MG63 (cell line): ENCODE measurements at regions not wholly inside any gene's neighbourhood (a gene's known extent, or its start where the extent isn't known, plus 50 kb on each side); places are given as distances from the start of the nearest gene placed in this dataset.
"Not testable (repeated sequence)": the region's sequence is repeated elsewhere in the genome, so short reads cannot be mapped to it uniquely, and the experiment has no call there.

Experiments used
- DNase-seq: peaks from one replicate; pipeline ENCODE4 v3.0.0-alpha.2; 2020
- H3K27me3 ChIP-seq: fragments of 250-450 bp; sonication (Bioruptor Pico); 2 replicates; pipeline ENCODE4 v1.5.1; 2020; ENCODE audit warnings: mild to moderate bottlenecking, moderate library complexity
- H3K36me3 ChIP-seq: fragments of 250-450 bp; sonication (Bioruptor Pico); 2 replicates; pipeline ENCODE4 v1.5.1; 2020; ENCODE audit warnings: mild to moderate bottlenecking, moderate library complexity
- H3K4me3 ChIP-seq: fragments of 250-450 bp; sonication (Bioruptor Pico); 2 replicates; pipeline ENCODE4 v1.5.1; 2020; ENCODE audit warnings: mild to moderate bottlenecking, moderate library complexity
- H3K9me3 ChIP-seq: fragments of 250-450 bp; sonication (Bioruptor Pico); 2 replicates; pipeline ENCODE4 v1.5.1; 2020; ENCODE audit warnings: mild to moderate bottlenecking, moderate library complexity

- not testable (repeated sequence) for H3K36me3 ChIP-seq, DNase-seq, H3K4me3 ChIP-seq, H3K9me3 ChIP-seq, H3K27me3 ChIP-seq
Measured at GRCh38 chr6:102808944-102809505, 1415.5 kb downstream of the GRIK2 start.

DNA sequence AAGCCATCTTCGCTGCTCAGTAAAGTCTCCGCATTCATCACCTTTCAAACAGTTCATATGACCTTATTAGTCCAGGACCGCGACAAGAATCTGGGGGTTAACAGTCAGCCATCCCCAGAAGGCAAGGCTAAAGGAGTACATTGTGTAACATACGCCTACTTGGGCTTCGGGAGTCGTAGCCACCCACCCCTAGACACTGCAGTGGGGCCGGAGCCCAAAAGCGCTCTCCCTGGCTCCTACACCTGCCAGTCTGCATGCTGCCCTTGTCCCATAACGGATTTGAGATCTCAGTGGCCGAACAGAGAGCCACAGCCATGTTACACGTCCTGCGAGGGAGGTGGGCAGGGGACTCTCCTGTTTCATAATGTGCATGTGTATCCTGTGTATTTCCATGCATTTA, 1405.5 kb downstream of the GRIK2 start:
- Histone ChIP-seq H3K27me3 (no peaks in the 10 kb centered on the region), H3K4me3 (no peak overlapping the region), H3K9me3 (no peaks in the 10 kb centered on the region), H3K36me3 (no peaks in the 10 kb centered on the region)
- DNase-seq: no peak

GRCh38 chr6:102798636-102799035, 1405.1 kb downstream of the GRIK2 start:
- DNase-seq: no peak
- Histone ChIP-seq H3K9me3 (no peaks in the 10 kb centered on the region), H3K36me3 (no peaks in the 10 kb centered on the region), H3K4me3 (no peak overlapping the region), H3K27me3 (no peaks in the 10 kb centered on the region)

GRCh38 chr6:102793752-102794151, 1400.2 kb downstream of the GRIK2 start:
- Histone ChIP-seq H3K36me3 (no peaks in the 10 kb centered on the region), H3K4me3 (no peak overlapping the region), H3K27me3 (no peaks in the 10 kb centered on the region), H3K9me3 (no peaks in the 10 kb centered on the region)
- DNase-seq: no peak

DNA sequence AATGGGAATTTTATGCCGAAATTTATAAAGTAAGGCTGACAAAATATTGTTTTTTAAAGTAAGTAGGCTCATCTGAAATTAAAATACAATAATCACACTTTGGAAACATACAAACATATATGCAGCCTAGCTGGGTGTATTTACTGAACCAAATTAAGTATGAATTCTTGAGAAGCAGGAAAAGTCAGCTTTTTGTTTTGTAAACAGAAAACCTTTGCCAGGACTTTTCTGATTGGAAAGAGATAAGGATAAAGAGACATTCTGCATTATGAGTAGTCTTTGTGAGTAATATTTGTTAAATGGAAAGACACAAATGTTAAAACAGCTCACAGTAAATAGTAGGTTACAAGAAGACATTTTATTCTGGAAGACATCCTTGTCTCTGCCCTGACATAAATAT, 1380.8 kb downstream of the GRIK2 start:
- no peaks in the 10 kb centered on the region for H3K9me3 ChIP-seq
- no peak overlapping the region for H3K4me3 ChIP-seq
- no peak for DNase-seq
- no peaks in the 10 kb centered on the region for H3K36me3 ChIP-seq
- H3K27me3 ChIP-seq: no peaks in the 10 kb centered on the region

GRCh38 chr6:102773636-102774035, 1380.1 kb downstream of the GRIK2 start:
- no peaks in the 10 kb centered on the region for H3K36me3 ChIP-seq
- no peak overlapping the region for H3K4me3 ChIP-seq
- no peaks in the 10 kb centered on the region for H3K27me3 ChIP-seq
- no peak for DNase-seq
- no peaks in the 10 kb centered on the region for H3K9me3 ChIP-seq

DNA sequence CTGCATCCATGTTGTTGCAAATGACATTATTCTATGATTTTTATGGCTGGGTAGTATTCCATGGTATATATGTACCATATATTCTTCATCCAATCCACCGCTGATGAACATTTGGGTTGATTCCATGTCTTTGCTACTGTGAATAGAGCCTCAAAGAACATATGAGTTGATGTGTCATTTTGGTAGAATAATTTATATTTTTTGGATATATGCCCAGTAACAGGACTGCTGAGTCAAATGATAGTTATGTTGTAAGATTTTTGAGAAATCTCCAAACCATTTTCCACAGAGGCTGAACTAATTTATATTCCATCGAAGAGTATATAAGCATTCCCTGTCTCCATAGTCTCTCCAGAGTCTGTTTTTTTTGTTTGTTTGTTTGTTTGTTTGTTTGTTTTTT, 1373.5 kb downstream of the GRIK2 start:
- Histone ChIP-seq H3K27me3 (no peaks in the 10 kb centered on the region), H3K9me3 (no peaks in the 10 kb centered on the region; the same call in 1 of the 2 replicates), H3K4me3 (no peak overlapping the region), H3K36me3 (no peaks in the 10 kb centered on the region)
- DNase-seq: no peak

DNA sequence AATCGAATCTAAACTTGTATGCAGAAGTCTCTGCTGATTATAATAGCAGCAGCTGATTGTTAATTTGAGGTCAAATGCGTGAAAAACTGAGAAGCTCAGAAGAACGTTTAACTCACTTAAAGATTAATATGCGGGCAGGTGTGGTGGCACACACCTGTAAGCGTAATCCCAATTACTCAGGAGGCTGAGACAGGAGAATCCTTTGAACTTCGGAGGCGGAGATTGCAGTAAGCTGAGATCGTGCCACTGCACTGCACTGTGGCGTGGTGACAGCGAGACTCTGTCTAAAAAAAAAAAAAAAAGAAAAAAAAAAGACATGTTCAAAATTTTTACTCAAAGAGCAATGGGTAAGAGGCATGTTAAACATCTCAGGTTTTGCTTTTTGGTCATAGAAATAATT, 1370.8 kb downstream of the GRIK2 start:
- no peaks in the 10 kb centered on the region; the same call in 1 of the 2 replicates for H3K9me3 ChIP-seq
- DNase-seq: no peak
- H3K36me3 ChIP-seq: no peaks in the 10 kb centered on the region
- H3K4me3 ChIP-seq: no peak overlapping the region
- no peaks in the 10 kb centered on the region for H3K27me3 ChIP-seq

DNA sequence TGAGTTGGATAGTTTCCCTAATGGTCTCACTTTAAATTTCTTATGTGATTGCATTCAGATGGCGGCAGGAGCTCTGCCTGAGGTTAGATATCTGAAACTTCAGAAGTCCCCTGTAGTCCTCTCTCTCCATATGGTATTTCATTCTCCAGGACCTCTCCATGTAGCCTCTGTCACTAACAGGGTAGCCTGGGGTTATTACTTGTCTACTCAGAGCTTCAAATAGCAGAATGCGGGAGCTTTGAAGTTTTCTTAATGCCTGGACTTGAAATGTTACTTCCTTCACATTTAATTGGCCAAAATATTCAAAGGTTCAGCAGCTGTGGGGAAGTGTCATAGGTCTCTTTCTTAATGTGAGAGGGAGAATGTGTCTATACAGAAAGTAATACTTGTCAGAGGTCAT, 1370.4 kb downstream of the GRIK2 start:
- H3K27me3 ChIP-seq: no peaks in the 10 kb centered on the region
- DNase-seq: no peak
- H3K36me3 ChIP-seq: no peaks in the 10 kb centered on the region
- no peak overlapping the region for H3K4me3 ChIP-seq
- no peaks in the 10 kb centered on the region; the same call in 1 of the 2 replicates for H3K9me3 ChIP-seq

- no peaks in the 10 kb centered on the region for H3K27me3 ChIP-seq
- no peaks in the 10 kb centered on the region for H3K36me3 ChIP-seq
- DNase-seq: no peak
- H3K9me3 ChIP-seq: no peaks in the 10 kb centered on the region
- no peak overlapping the region for H3K4me3 ChIP-seq
Measured at GRCh38 chr6:102761872-102762271, 1368.4 kb downstream of the GRIK2 start.

DNA sequence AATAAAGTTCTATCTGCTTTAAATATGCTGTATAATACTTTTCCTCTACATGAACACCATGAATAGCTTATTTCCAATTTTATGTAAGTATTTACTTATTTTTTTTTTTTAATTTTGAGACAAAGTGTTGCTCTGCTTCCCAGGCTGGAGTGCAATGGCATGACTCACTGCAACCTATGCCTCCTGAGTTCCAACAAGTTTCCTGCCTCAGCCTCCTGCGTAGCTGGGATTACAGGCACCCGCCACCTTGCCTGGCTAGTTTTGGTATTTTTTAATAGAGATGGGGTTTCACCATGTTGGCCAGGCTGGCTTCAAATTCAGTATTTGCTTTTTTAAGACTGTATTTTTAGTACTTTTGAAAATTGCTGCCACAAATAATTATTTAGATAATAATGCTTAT, 1365.9 kb downstream of the GRIK2 start:
- no peak for DNase-seq
- no peaks in the 10 kb centered on the region for H3K36me3 ChIP-seq
- H3K4me3 ChIP-seq: no peak overlapping the region
- no peaks in the 10 kb centered on the region for H3K9me3 ChIP-seq
- no peaks in the 10 kb centered on the region for H3K27me3 ChIP-seq

DNA sequence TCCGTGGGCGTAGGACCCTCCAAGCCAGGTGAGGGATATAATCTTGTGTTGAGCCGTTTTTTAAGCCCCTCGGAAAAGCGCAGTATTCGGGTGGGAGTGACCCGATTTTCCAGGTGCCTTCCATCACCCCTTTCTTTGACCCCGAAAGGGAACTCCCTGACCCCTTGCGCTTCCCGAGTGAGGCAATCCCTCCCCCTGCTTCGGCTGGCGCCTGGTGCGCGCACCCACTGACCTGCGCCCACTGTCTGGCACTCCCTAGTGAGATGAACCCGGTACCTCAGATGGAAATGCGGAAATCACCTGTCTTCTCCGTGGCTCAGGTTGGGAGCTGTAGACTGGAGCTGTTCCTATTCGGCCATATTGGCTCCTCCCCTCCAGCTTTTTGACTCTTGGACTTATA, 1365.0 kb downstream of the GRIK2 start:
- H3K27me3 ChIP-seq, H3K4me3 ChIP-seq, H3K9me3 ChIP-seq, H3K36me3 ChIP-seq, DNase-seq: not testable (repeated sequence)

DNA sequence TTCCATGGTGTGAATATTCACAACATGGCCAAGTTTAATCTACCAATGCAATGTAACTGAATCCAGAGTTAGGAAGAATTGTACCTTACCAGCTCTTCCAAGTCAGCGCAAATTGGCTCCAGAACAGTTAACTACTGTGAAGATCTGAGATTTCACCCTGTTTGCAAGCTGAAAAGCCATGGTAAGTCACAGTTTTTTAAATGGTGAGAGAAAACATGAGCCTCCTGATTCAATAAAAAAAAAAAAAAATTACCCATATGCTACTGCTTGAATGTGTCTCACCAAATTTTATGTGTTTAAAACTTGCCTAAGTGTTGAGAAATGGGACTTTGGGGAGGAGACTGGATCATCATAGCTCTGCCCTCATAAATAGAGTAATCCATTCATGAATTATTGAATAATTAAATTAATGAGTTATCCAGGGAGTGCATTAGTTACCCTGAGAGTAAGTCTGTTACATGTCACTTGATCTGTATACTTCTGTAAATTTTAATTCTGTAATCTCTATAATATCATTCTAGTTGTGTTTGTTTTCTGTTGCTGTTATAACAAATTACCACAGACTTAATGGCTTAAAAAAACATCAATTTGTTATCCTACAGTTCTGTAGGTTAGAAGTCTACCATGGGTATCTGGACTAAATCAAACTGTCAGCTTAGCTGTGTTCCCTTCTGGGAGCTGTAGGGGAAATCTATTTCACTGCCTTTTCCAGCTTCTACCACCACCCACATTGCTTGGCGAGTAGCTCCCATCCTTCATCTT, 1355.9 kb downstream of the GRIK2 start:
- no peak overlapping the region for H3K4me3 ChIP-seq
- H3K9me3 ChIP-seq: no peaks in the 10 kb centered on the region
- no peak for DNase-seq
- H3K27me3 ChIP-seq: no peaks in the 10 kb centered on the region
- H3K36me3 ChIP-seq: no peaks in the 10 kb centered on the region

GRCh38 chr6:102746941-102747340, 1353.4 kb downstream of the GRIK2 start:
- no peak for DNase-seq
- H3K27me3 ChIP-seq: no peaks in the 10 kb centered on the region
- H3K4me3 ChIP-seq: no peak overlapping the region
- no peaks in the 10 kb centered on the region for H3K9me3 ChIP-seq
- no peaks in the 10 kb centered on the region for H3K36me3 ChIP-seq

DNA sequence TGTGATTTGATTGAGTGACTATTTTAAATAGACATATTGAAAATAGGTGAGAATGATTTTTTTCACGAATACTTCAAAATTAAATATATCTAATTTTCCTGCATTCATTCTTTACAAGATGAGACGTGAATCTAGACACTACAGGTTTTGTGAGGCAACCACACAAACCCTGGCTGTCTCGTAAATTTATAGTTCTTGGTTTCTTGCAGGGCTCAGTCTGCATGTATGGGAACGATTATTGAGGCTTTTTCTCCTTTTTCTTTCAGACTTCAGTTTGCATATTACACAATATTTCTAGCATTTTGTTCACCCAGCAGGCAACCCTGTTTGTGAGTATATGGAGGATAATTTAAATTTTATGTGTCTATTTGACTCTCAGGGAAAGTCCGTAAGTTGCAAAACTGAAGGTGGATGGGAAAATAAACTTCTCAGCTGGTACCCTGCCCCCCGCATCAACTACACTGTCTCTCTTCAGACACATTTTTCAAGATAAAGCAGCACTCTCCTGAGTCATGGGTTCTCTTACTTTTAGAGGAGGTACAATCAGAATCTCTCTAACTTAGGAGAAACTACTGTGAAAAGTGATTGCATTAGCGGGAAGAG, 1349.3 kb downstream of the GRIK2 start:
- Histone ChIP-seq H3K36me3 (no peaks in the 10 kb centered on the region), H3K9me3 (no peaks in the 10 kb centered on the region), H3K4me3 (no peak overlapping the region), H3K27me3 (no peaks in the 10 kb centered on the region)
- no peak for DNase-seq

- H3K4me3 ChIP-seq: no peak overlapping the region
- H3K36me3 ChIP-seq: no peaks in the 10 kb centered on the region
- no peak for DNase-seq
- H3K9me3 ChIP-seq: no peaks in the 10 kb centered on the region
- H3K27me3 ChIP-seq: no peaks in the 10 kb centered on the region
Measured at GRCh38 chr6:102742028-102742427, 1348.5 kb downstream of the GRIK2 start.

GRCh38 chr6:102736941-102737368, 1343.4 kb downstream of the GRIK2 start:
- peak; percentile 66 for DNase-seq
- no peaks in the 10 kb centered on the region for H3K27me3 ChIP-seq
- no peak overlapping the region for H3K4me3 ChIP-seq
- H3K36me3 ChIP-seq: no peaks in the 10 kb centered on the region
- H3K9me3 ChIP-seq: no peaks in the 10 kb centered on the region

DNA sequence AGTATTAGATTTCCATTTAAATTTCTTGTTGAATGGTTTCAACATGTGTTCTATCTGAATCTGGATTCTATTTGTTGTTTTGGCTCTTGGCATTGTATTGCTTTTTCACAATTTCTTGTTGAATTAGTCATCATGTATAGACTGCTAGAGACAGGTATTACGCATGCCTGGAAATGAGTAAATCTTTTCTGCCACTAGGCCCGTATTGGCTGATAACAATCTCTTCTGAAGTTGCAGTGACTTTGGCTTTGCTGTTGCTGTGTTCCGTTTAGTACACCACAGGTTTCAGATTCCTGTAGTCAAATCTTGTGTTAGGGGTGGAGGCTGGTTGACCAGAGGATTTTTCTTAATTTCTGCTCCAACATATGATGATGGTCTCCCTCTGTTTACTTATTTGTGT, 1339.4 kb downstream of the GRIK2 start:
- no peak overlapping the region for H3K4me3 ChIP-seq
- no peak for DNase-seq
- H3K36me3 ChIP-seq: no peaks in the 10 kb centered on the region
- H3K9me3 ChIP-seq: no peaks in the 10 kb centered on the region
- no peaks in the 10 kb centered on the region for H3K27me3 ChIP-seq
